HG03103 (cell line): ENCODE measurements at regions not wholly inside any gene's neighbourhood (a gene's known extent, or its start where the extent isn't known, plus 50 kb on each side); places are given as distances from the start of the nearest gene placed in this dataset.
A peak's percentile ranks its signal among the peaks of the same experiment; 100 is the strongest.

ENCODE experiments used
- ATAC-seq: cut with Tn5 transposase; IDR thresholded peaks from one replicate; pipeline ENCODE4 v1.9.1; 2021; ENCODE audit warnings: low read depth; ENCODE audit not compliant: unreplicated experiment

DNA sequence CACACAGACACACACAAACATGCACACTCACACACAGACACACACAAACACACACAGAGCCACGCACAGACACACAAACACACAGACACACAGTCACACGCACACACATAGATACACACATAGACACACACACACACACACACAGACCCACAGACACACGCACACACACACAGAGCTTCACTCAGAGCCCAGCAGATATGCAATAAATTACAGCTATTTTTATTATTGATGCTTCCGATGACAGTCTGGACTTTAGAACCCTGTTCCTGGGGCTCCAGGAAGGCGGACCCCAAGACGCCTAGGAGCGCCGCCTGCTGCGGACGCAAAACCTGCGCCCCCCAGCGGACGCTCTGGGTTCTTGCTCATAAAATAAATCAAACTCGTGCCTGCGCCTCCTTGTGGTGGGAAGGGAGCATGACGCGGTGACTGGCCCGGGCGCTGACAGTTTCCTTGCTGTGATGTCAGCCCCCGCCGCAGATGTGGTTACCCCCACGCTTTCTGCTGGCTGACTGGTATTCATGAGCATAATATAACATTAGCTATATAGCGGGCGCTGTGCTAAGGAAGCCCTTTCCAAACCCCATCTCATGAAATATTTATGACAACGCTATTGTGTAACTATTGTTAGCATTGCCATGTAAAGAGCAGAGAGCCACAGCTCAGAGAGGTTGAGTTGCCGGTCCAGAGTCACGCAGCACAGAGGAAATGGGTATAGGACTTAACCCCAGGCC, 64.4 kb upstream of the TM9SF2 start:
- ATAC-seq, result peak; percentile 42

DNA sequence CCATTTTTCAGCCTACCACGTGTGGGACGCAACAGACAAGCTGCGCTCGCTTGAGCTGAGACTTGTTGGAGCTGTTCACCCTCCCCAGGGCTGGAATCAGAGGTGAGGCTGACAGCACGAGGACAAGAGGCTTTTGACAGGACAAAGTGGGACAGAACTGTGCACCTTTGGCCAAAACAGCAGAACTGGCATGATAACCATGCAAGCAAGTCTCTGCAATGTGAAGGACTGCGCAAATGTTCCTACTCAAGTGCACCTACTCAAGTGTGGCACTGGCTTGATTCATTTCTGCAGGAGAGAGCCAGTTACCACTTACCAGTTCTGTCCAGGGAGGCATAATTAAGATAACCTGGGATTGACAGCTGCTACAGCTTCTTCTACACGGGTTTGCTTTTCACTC, 62.2 kb upstream of the TM9SF2 start:
- no peak for ATAC-seq

DNA sequence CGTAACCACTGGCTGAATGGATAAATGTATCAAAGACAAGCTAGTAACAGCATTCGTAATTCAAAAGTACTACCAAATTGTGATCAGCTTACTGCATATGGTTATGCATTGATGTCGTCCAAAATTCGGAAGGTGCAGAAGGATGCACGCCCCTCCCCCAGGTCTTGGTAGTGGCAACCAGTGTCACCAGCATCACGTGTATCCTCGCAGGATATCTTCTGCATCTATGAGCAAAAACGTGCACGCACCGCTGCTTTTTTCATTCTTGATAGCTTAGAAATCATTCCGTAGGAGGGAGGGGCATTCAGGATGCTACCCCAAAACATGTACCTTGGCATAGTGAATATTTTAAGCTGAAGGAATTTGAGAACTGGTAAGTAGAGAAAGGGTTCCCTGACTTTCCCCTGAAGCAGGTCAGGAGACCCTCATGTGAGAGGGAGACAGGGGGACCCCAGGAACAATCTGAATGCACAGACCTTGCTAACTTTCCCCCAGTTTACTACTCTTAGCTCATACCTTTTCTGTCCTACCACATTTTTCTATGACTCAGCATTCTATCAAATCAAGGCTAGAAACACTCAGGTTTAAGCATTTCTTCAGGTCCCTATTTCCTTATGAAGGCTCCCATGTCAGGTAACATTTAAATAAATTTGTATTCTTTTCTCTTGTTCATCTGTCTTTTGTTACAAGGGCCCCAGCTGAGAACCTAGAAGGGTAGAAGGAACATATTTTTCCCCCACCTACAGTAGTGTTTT, 61.2 kb upstream of the TM9SF2 start:
- ATAC-seq, result no peak

DNA sequence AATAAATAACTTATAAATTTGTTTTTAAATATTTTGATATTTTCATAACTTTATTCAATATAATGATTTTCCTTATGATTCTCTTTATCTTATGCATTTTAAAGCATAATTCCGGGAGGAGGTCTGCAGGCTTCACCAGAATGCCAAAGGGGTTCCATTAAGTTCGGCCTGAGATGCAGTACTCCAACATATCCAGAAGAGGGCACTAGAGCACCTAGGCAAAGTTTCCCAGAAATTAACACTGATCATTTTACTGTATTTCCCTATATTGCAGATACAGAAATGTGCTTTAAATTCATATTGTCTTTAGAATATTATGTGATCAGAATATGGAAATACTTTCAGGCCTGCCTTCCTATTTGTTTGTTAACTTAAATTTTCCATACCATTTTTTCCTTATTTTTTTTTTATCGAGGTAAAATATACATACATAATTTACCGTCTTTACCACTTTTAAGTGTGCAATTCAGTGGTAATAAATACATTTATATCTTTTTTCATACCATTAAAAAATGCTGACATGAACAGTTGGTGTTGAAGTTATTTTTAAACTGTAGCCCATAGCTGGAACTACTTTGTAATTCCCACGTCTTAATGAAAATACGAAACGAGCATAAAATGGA, 58.9 kb upstream of the TM9SF2 start:
- no peak for ATAC-seq

DNA sequence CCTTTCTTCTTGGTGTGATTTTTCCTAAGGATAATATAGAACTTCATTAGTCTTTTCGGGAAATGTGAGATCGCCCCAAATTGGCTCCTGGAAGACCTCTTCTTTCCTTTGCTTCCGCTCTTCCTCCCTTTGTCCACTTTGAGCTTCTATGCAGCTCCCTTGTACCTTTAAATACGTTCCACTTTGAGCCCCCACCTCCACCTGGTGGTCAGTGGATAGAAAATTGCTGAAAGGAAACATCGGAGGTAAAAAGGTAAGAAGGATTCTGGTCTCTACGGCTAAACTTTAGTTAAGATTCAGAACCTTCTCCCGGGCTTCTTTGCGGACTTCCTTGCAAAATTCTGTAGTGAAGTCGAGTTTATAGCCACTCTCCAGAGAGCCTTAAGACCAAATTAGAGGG, 55.0 kb upstream of the TM9SF2 start:
- ATAC-seq, result no peak

DNA sequence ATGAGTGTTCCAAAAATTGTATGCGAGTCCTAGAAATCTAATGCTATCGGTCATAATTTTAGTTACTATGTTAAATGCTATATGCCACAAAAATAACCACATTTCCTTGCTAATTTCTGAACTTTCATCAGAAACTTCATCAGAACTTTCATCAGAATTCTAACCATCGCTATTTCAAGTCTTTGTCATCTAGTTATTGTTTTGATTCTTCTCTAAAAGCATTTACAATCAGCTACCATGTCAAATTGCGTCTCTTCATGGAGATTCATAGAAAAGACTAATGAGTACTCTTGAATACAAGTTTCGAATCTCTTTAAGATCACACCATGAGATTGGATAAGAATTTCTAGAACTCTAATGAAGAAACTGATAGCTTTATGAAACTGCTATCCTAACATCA, 52.7 kb upstream of the TM9SF2 start:
- ATAC-seq, result no peak

DNA sequence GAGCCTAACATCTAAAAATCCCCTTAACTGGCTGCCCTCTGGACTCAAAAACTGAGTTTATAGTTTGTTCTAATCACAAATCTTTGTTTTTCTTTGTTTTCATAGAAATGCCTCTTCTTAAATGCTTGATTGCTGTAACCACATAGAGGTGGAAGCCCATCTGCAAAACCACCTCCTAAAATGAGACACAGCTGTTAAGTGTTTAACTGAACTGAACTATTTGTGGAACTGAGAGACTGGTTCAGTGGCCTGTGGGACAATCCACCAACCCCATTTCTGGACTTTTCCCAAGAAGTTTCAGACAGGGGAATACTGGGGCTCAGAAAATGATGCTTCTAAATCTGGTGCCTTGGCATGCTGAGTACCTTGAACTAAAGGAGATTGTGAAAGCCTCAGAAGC, 50.9 kb upstream of the TM9SF2 start:
- no peak for ATAC-seq
